ENCODE measurements at regions not wholly inside any gene's neighbourhood (a gene's known extent, or its start where the extent isn't known, plus 50 kb on each side); places are given as distances from the start of the nearest gene placed in this dataset.

DNA sequence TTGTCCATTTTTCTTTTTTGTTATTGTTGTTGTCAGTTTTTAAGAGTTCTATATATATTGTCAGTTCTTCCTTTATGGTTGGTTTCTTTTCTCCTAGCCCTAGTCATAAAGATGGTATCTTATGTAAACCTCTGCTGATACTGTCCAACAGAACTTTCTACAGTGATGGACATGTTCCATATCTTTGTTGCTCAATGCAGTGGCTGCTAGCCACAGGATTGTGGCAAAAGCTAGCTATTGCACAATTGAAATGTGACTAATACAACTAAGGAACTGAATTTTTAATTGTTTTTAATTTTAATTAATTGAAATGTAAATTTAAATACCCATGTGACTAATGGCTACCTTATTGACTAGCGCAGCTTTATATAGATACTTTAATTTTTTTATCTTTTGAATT lies 411.8 kb upstream of the PTBP2 start:
- no peaks in the 10 kb centered on the region for H3K36me3 ChIP-seq (ENCODE audit: insufficient read depth, low read length)
- no peaks in the 10 kb centered on the region for H3K9me3 Mint-ChIP-seq (ENCODE audit: unreplicated experiment)
- no peaks in the 10 kb centered on the region for H3K27me3 Mint-ChIP-seq (ENCODE audit: low read depth, unreplicated experiment)
- H3K79me2 ChIP-seq (ENCODE audit: insufficient read depth, low read length), result no peaks in the 10 kb centered on the region
- peaks cover 11% of the 10 kb centered on the region for H3K4me1 ChIP-seq (ENCODE audit: insufficient read depth, low read length)
- no peaks in the 10 kb centered on the region for H3K27me3 ChIP-seq (ENCODE audit: insufficient read depth, low read length)
- TF ChIP-seq, protein P1, sequence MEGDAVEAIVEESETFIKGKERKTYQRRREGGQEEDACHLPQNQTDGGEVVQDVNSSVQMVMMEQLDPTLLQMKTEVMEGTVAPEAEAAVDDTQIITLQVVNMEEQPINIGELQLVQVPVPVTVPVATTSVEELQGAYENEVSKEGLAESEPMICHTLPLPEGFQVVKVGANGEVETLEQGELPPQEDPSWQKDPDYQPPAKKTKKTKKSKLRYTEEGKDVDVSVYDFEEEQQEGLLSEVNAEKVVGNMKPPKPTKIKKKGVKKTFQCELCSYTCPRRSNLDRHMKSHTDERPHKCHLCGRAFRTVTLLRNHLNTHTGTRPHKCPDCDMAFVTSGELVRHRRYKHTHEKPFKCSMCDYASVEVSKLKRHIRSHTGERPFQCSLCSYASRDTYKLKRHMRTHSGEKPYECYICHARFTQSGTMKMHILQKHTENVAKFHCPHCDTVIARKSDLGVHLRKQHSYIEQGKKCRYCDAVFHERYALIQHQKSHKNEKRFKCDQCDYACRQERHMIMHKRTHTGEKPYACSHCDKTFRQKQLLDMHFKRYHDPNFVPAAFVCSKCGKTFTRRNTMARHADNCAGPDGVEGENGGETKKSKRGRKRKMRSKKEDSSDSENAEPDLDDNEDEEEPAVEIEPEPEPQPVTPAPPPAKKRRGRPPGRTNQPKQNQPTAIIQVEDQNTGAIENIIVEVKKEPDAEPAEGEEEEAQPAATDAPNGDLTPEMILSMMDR (IDR thresholded peaks at IDR 0.05; ENCODE audit: insufficient read depth, low read depth, low read length), result no peak
- TF ChIP-seq EZH2 (IDR thresholded peaks at IDR 0.05; ENCODE audit: insufficient read depth, low read length), result no peak
- peak; percentile 66 for DNase-seq (ENCODE audit: low read depth)
- no peaks in the 10 kb centered on the region for H4K20me1 ChIP-seq (ENCODE audit: insufficient read depth, low read length)
- H3K4me2 ChIP-seq (ENCODE audit: low read length), result no peak overlapping the region
- FAIRE-seq, result no peak
- no peaks in the 10 kb centered on the region for H3K36me3 Mint-ChIP-seq (ENCODE audit: low read depth, unreplicated experiment)
- H2AFZ ChIP-seq (ENCODE audit: low read depth, low read length), result no peak overlapping the region
- H3K27ac ChIP-seq (ENCODE audit: low read depth, low read length), result no peak overlapping the region
- H3K4me3 Mint-ChIP-seq (ENCODE audit: unreplicated experiment), result no peak overlapping the region
- H3K9ac ChIP-seq (ENCODE audit: low read length), result no peak overlapping the region
- peak overlapping the region; percentile 81 for H3K27ac Mint-ChIP-seq (ENCODE audit: unreplicated experiment)
- no peaks in the 10 kb centered on the region for H3K9me3 ChIP-seq (ENCODE audit: insufficient read depth, low read depth, low read length)
- no peak overlapping the region for H3K4me3 ChIP-seq (ENCODE audit: insufficient read depth, low read depth, low read length)
- H3K4me1 Mint-ChIP-seq (ENCODE audit: low read depth, unreplicated experiment), result peaks cover 20% of the 10 kb centered on the region

DNA sequence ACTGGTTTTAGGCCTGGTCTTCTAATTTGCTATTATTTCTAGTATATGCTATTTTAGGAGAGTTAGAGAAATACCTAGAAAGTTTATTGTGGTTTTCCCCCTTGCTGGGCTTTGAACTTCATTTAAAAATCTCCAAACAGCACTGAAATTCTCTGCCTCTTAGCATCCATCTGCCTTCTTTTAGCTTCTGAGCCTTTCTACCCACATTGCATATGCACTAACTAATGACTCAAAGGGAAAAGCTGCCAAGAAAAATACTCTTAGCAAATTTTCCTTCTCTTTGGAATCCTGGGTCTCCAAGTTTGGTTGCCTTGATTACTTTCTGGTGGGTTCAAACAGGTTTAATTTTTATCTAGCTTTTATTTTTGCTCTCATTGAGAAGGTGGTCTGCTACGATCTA lies 408.4 kb upstream of the PTBP2 start:
- peaks cover 11% of the 10 kb centered on the region for H3K4me1 ChIP-seq (ENCODE audit: insufficient read depth, low read length)
- no peak overlapping the region for H3K27ac ChIP-seq (ENCODE audit: low read depth, low read length)
- no peaks in the 10 kb centered on the region for H3K36me3 ChIP-seq (ENCODE audit: insufficient read depth, low read length)
- Mint-ChIP-seq H3K9me3 (ENCODE audit: unreplicated experiment) (no peaks in the 10 kb centered on the region), H3K27ac (ENCODE audit: unreplicated experiment) (peak overlapping the region; percentile 2), H3K4me3 (ENCODE audit: unreplicated experiment) (no peak overlapping the region), H3K4me1 (ENCODE audit: low read depth, unreplicated experiment) (peaks cover 14% of the 10 kb centered on the region), H3K36me3 (ENCODE audit: low read depth, unreplicated experiment) (no peaks in the 10 kb centered on the region), H3K27me3 (ENCODE audit: low read depth, unreplicated experiment) (no peaks in the 10 kb centered on the region)
- FAIRE-seq, result peak; percentile 85
- no peaks in the 10 kb centered on the region for H3K9me3 ChIP-seq (ENCODE audit: insufficient read depth, low read depth, low read length)
- H2AFZ ChIP-seq (ENCODE audit: low read depth, low read length), result no peak overlapping the region
- no peak overlapping the region for H3K4me3 ChIP-seq (ENCODE audit: insufficient read depth, low read depth, low read length)
- no peaks in the 10 kb centered on the region for H3K27me3 ChIP-seq (ENCODE audit: insufficient read depth, low read length)
- no peaks in the 10 kb centered on the region for H3K79me2 ChIP-seq (ENCODE audit: insufficient read depth, low read length)
- no peaks in the 10 kb centered on the region for H4K20me1 ChIP-seq (ENCODE audit: insufficient read depth, low read length)
- peak; percentile 90 for DNase-seq (ENCODE audit: low read depth)
- peak overlapping the region; percentile 8 for H3K4me2 ChIP-seq (ENCODE audit: low read length)
- no peak overlapping the region for H3K9ac ChIP-seq (ENCODE audit: low read length)
- TF ChIP-seq, protein P1 (IDR thresholded peaks at IDR 0.05; ENCODE audit: insufficient read depth, low read depth, low read length), result no peak
- TF ChIP-seq EZH2 (IDR thresholded peaks at IDR 0.05; ENCODE audit: insufficient read depth, low read length), result no peak

DNA sequence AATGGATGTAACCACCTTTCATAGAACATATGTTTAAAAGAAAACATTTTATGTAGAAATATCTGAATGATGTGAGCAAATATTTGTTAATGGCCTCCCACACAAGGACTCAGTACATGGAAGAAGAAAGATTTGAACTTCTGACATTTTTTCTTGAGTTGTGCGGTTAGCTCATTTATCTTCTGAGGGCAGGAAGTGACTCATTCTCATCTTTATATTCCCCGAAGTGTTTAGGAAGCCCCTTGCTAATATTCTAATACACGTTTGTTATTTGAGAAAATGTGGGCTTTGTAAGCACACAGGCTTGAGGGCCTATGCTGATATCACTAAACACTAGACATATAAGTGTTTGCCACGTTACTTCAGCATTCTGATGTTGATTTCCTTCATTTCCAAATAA lies 392.5 kb upstream of the PTBP2 start:
- peak; percentile 79 for DNase-seq (ENCODE audit: low read depth)
- no peaks in the 10 kb centered on the region for H3K79me2 ChIP-seq (ENCODE audit: insufficient read depth, low read length)
- no peaks in the 10 kb centered on the region for H3K9me3 Mint-ChIP-seq (ENCODE audit: unreplicated experiment)

More for the DNA sequence above, 392.5 kb upstream of the PTBP2 start:
- H2AFZ ChIP-seq (ENCODE audit: low read depth, low read length), result no peak overlapping the region
- no peaks in the 10 kb centered on the region for H3K36me3 Mint-ChIP-seq (ENCODE audit: low read depth, unreplicated experiment)
- H3K36me3 ChIP-seq (ENCODE audit: insufficient read depth, low read length), result no peaks in the 10 kb centered on the region
- no peaks in the 10 kb centered on the region for H3K4me1 Mint-ChIP-seq (ENCODE audit: low read depth, unreplicated experiment)
- H3K4me2 ChIP-seq (ENCODE audit: low read length), result peak overlapping the region; percentile 9
- H3K27me3 Mint-ChIP-seq (ENCODE audit: low read depth, unreplicated experiment), result no peaks in the 10 kb centered on the region
- no peak overlapping the region for H3K27ac ChIP-seq (ENCODE audit: low read depth, low read length)
- no peaks in the 10 kb centered on the region for H3K4me1 ChIP-seq (ENCODE audit: insufficient read depth, low read length)
- TF ChIP-seq, protein P1 (IDR thresholded peaks at IDR 0.05; ENCODE audit: insufficient read depth, low read depth, low read length), result no peak
- TF ChIP-seq EZH2 (IDR thresholded peaks at IDR 0.05; ENCODE audit: insufficient read depth, low read length), result no peak
- no peak overlapping the region for H3K4me3 ChIP-seq (ENCODE audit: insufficient read depth, low read depth, low read length)
- no peak overlapping the region for H3K27ac Mint-ChIP-seq (ENCODE audit: unreplicated experiment)
- H4K20me1 ChIP-seq (ENCODE audit: insufficient read depth, low read length), result no peaks in the 10 kb centered on the region
- FAIRE-seq, result no peak
- H3K9ac ChIP-seq (ENCODE audit: low read length), result no peak overlapping the region
- H3K27me3 ChIP-seq (ENCODE audit: insufficient read depth, low read length), result no peaks in the 10 kb centered on the region
- no peak overlapping the region for H3K4me3 Mint-ChIP-seq (ENCODE audit: unreplicated experiment)
- H3K9me3 ChIP-seq (ENCODE audit: insufficient read depth, low read depth, low read length), result no peaks in the 10 kb centered on the region

Data from astrocyte (in vitro differentiated cells and primary cell).